IMR-90 (cell line): ENCODE measurements at regions not wholly inside any gene's neighbourhood (a gene's known extent, or its start where the extent isn't known, plus 50 kb on each side); places are given as distances from the start of the nearest gene placed in this dataset.

Source experiments
- ATAC-seq: fragments of 200-7000 bp; cut with Tn5 transposase; 2 replicates; pipeline ENCODE4 v1.9.1; 2020; ENCODE audit warnings: low read depth, mild to moderate bottlenecking, moderate library complexity
- BruUV-seq: library from RNA; stranded (reverse); fragments of 400-500 nt; replicated peaks from 2 replicates; lab custom pipeline; 2021; lab: Mats Ljungman, UMichigan
- CTCF ChIA-PET: fragments of 300-600 bp; formaldehyde crosslinking; extraction: SDS; loops from one replicate; lab custom pipeline; 2021; ENCODE audit warnings: antibody characterized with exemption; lab: Yijun Ruan, JAX
- POLR2A ChIA-PET: fragments of 300-600 bp; sonication (Branson Sonifier 250); formaldehyde crosslinking; loops from one replicate; lab custom pipeline; 2022; ENCODE audit warnings: antibody characterized with exemption; ENCODE audit not compliant: unreplicated experiment; lab: Charles Lee
- DNase-seq: peaks from one replicate; pipeline ENCODE4 v3.0.0; 2013
- H2AFZ ChIP-seq: replicated peaks from 2 replicates; pipeline ENCODE3; 2013; ENCODE audit warnings: low read length, mild to moderate bottlenecking; ENCODE audit not compliant: poor library complexity
- H2AK5ac ChIP-seq: 2 replicates; pipeline ENCODE4 v1.6.1; 2013; ENCODE audit warnings: low read depth, low read length, inconsistent platforms
- H2AK9ac ChIP-seq: replicated peaks from 2 replicates; pipeline ENCODE3; 2013; ENCODE audit warnings: mild to moderate bottlenecking, low read depth, low read length, moderate library complexity; ENCODE audit not compliant: poor library complexity
- H2BK120ac ChIP-seq: 2 replicates; pipeline ENCODE4 v1.6.1; 2013; ENCODE audit warnings: low read depth, low read length, inconsistent platforms
- H2BK15ac ChIP-seq: 3 replicates; pipeline ENCODE4 v1.6.1; 2013; ENCODE audit warnings: low read depth, low read length, inconsistent platforms
- H2BK20ac ChIP-seq: 2 replicates; pipeline ENCODE4 v1.6.1; 2013; ENCODE audit warnings: low read depth, mild to moderate bottlenecking, inconsistent platforms, low read length, moderate library complexity
- H2BK5ac ChIP-seq: 2 replicates; pipeline ENCODE4 v1.6.1; 2013; ENCODE audit warnings: mild to moderate bottlenecking, low read depth, low read length, inconsistent platforms; ENCODE audit not compliant: poor library complexity, severe bottlenecking
- H3K14ac ChIP-seq: replicated peaks from 2 replicates; pipeline ENCODE4 v1.6.1; 2013; ENCODE audit warnings: low read depth, low read length, inconsistent platforms
- H3K18ac ChIP-seq: 2 replicates; pipeline ENCODE4 v1.6.1; 2013; ENCODE audit warnings: low read depth, low read length, control low read depth
- H3K23ac ChIP-seq: 2 replicates; pipeline ENCODE4 v1.6.1; 2013; ENCODE audit warnings: low read depth, low read length, inconsistent platforms
- H3K27ac ChIP-seq: 2 replicates; pipeline ENCODE4 v1.5.1; 2013; ENCODE audit warnings: mild to moderate bottlenecking, control low read depth, low read length; ENCODE audit not compliant: insufficient read depth
- H3K27me3 ChIP-seq: 2 replicates; pipeline ENCODE4 v1.6.1; 2013; ENCODE audit warnings: low read length; ENCODE audit not compliant: control insufficient read depth, insufficient read depth
- H3K36me3 ChIP-seq: 2 replicates; pipeline ENCODE4 v1.6.1; 2013; ENCODE audit warnings: low read length, mixed read lengths; ENCODE audit not compliant: control insufficient read depth, insufficient read depth
- H3K4ac ChIP-seq: 2 replicates; pipeline ENCODE4 v1.6.1; 2013; ENCODE audit warnings: low read depth, low read length, inconsistent platforms
- H3K4me1 ChIP-seq: 2 replicates; pipeline ENCODE4 v1.6.1; 2013; ENCODE audit warnings: low read length, mixed read lengths; ENCODE audit not compliant: control insufficient read depth, insufficient read depth
- H3K4me2 ChIP-seq: 2 replicates; pipeline ENCODE4 v1.6.1; 2013; ENCODE audit warnings: low read depth, mild to moderate bottlenecking, control low read depth, low read length, moderate library complexity
- H3K4me3 ChIP-seq: 2 replicates; pipeline ENCODE4 v1.5.1; 2013; ENCODE audit warnings: low read depth, mild to moderate bottlenecking, control low read depth, low read length, moderate library complexity; ENCODE audit not compliant: insufficient read depth
- H3K56ac ChIP-seq: 2 replicates; pipeline ENCODE4 v1.6.1; 2013; ENCODE audit warnings: low read length, inconsistent platforms; ENCODE audit not compliant: insufficient read depth; ENCODE audit errors: extremely low read depth
- H3K79me1 ChIP-seq, 2 experiments: 2 replicates each; pipeline ENCODE4 v1.6.1; 2013; ENCODE audit warnings: low read length in 2 of 2, inconsistent platforms in 1 of 2, low read depth in 1 of 2
- H3K9ac ChIP-seq: 2 replicates; pipeline ENCODE4 v1.6.1; 2013; ENCODE audit warnings: low read depth, low read length, control low read depth
- H3K9me1 ChIP-seq: 2 replicates; pipeline ENCODE4 v1.6.1; 2013; ENCODE audit warnings: low read length, inconsistent platforms; ENCODE audit not compliant: insufficient read depth
- H3K9me3 ChIP-seq: 2 replicates; pipeline ENCODE4 v1.6.1; 2013; ENCODE audit warnings: low read length; ENCODE audit not compliant: control insufficient read depth, insufficient read depth
- H4K20me1 ChIP-seq: 2 replicates; pipeline ENCODE4 v1.6.1; 2013; ENCODE audit warnings: low read length, inconsistent platforms; ENCODE audit not compliant: insufficient read depth
- H4K5ac ChIP-seq: 2 replicates; pipeline ENCODE4 v1.6.1; 2013; ENCODE audit warnings: mild to moderate bottlenecking, low read depth, low read length, control low read depth
- H4K8ac ChIP-seq, 2 experiments: 2 replicates each; pipeline ENCODE4 v1.6.1; 2013; ENCODE audit warnings: low read depth in 2 of 2, low read length in 2 of 2, control low read depth in 1 of 2, inconsistent platforms in 1 of 2
- H4K91ac ChIP-seq: 2 replicates; pipeline ENCODE4 v1.6.1; 2013; ENCODE audit warnings: low read depth, low read length, inconsistent platforms; ENCODE audit not compliant: insufficient read depth
- RAD21 ChIP-seq: IDR thresholded peaks from 2 replicates; pipeline ENCODE4 v1.6.1; 2012; ENCODE audit warnings: low read length, improper control_type of control experiment
- RCOR1 ChIP-seq: IDR thresholded peaks from 2 replicates; pipeline ENCODE4 v1.6.1; 2012; ENCODE audit warnings: mild to moderate bottlenecking, low read length, improper control_type of control experiment; ENCODE audit not compliant: insufficient replicate concordance
- WGBS, 2 experiments: methylation state at CpG; one replicate each; pipeline versions ENCODE4 v1.1.5 to v1.1.7; 2013; ENCODE audit warnings: missing lambda C conversion rate in 2 of 2; ENCODE audit not compliant: insufficient read length in 1 of 2; ENCODE audit errors: extremely low coverage in 2 of 2; 5-methylcytosine and 5-hydroxymethylcytosine counted together
- dilution Hi-C: fragments of 300-500 bp; cut with HindIII; formaldehyde crosslinking; loops from one replicate; pipeline ENCODE4 v1.14.3; 2018; ENCODE audit warnings: low sequenced_read_pairs; ENCODE audit not compliant: unreplicated experiment
- in situ Hi-C: fragments of 300-500 bp; cut with MboI; formaldehyde crosslinking; loops from 3 replicates; pipeline ENCODE4 v1.14.3; 2019; ENCODE audit warnings: low sequenced_read_pairs, inconsistent platforms, mixed read lengths
- intact Hi-C: fragments of 100-400 bp; cut with micrococcal nuclease; formaldehyde crosslinking; loops from 2 replicates; pipeline ENCODE4 v1.10.0; 2022

DNA sequence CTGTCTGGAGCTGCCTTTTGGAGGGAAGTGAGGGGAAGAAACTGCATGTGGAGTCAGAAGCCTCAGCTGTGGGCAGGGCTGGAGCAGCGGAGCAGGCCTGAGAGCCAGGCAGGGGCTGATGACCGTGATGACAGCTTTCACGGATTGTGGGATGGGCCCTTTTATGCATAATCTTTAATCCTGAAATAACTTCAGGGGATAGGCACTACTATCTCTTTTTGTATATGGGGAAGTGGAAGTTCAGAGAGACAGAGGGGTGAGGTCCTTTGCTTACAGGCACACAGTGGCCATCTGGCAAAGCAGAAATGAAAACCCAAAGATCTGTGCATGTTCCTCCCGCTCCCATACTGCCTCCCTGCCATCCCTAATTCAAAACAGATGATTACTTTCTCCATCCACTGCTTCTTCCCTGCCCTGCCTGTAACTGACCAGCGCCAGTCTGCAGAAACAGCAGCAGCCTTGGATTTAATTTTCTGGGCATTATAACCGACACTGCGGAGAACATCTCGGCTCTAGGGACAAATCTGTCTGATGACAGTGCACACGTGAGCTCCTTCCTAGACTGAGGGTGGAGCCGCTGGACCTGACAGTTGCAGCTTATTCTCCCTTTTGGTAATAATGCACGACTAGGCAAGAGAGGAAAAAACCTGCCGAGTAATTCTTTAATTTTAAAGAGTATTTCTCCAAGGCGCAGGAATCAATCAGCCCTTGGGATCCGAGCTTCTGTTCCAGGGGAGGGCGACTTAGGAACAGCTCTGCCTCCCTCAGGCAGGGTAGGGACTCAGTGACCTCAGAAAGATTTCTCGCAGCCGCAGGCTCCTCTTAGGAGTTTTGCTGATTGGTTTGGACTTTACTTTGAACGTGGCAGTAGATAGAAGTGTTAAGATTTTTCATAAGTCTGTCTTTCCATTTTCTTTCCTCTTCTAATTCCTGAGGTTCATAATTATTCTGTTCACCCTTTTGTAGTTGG, 95.4 kb downstream of the UTP18 start:
- intact Hi-C loops (no loop called here), in situ Hi-C loops (no loop called here), dilution Hi-C loops (no loop called here)
- Histone ChIP-seq H2BK15ac (no peak overlapping the region), H3K9me3 (no peaks in the 10 kb centered on the region), H3K79me1 (no peaks in the 10 kb centered on the region), H3K9ac (no peak overlapping the region), H3K9me1 (no peaks in the 10 kb centered on the region), H2BK20ac (no peak overlapping the region), H3K27me3 (no peaks in the 10 kb centered on the region; the same call in none of the 2 replicates), H3K4ac (no peak overlapping the region), H3K14ac (no peak overlapping the region), H2AK9ac (no peak overlapping the region), H4K91ac (no peak overlapping the region), H4K20me1 (no peaks in the 10 kb centered on the region), H2AK5ac (no peak overlapping the region), H3K23ac (no peak overlapping the region), H3K4me1 (no peaks in the 10 kb centered on the region), H4K5ac (no peak overlapping the region), H3K56ac (no peak overlapping the region), H3K4me3 (no peak overlapping the region), H3K18ac (no peak overlapping the region), H4K8ac (no peak overlapping the region), H3K36me3 (no peaks in the 10 kb centered on the region), H2AFZ (no peak overlapping the region), H2BK5ac (no peak overlapping the region), H3K27ac (no peak overlapping the region), H3K4me2 (no peak overlapping the region), H2BK120ac (no peak overlapping the region)
- POLR2A ChIA-PET: no interaction called here
- BruUV-seq: no TSS peak
- CTCF ChIA-PET: no interaction called here
- no peak for DNase-seq
- no peak for ATAC-seq
- 37% methylated on average over 9 of the region's 18 CpGs; no CpG with 5 or more reads in 1 of the 2 experiments for WGBS, 2 experiments
- TF ChIP-seq RCOR1 (no peak), RAD21 (no peak)
